ENCODE measurements at regions not wholly inside any gene's neighbourhood (a gene's known extent, or its start where the extent isn't known, plus 50 kb on each side); places are given as distances from the start of the nearest gene placed in this dataset.

GRCh38 chr6:9409126-9409525 lies 973.8 kb upstream of the SLC35B3 start:
- no peak for DNase-seq (ENCODE audit: low spot score)

GRCh38 chr6:9408402-9409117 lies 973.2 kb upstream of the SLC35B3 start:
- no peak for DNase-seq (ENCODE audit: low spot score)

DNA sequence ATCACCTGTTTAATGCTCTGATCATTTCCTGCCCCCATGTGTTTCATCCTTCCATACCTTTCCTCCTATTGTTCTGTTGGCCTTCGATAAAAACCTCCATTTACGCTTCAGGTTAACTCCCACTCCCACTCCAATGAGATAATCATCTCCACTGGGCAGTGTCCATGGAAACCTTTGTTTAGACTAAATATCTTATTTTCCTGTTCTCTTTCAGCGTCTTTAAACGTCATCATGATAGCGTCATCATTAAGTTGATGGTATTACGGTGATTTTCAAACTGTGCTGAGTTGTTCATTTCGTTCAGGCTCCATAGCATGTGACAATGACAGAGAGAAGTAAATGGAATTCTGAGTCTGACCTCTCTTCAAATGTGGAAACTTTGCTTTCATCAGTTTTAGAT lies 970.5 kb upstream of the SLC35B3 start:
- DNase-seq (ENCODE audit: low spot score) = no peak

- no peak for DNase-seq (ENCODE audit: low spot score)
These were observed 970.0 kb upstream of the SLC35B3 start for GRCh38 chr6:9405369-9405768.

DNA sequence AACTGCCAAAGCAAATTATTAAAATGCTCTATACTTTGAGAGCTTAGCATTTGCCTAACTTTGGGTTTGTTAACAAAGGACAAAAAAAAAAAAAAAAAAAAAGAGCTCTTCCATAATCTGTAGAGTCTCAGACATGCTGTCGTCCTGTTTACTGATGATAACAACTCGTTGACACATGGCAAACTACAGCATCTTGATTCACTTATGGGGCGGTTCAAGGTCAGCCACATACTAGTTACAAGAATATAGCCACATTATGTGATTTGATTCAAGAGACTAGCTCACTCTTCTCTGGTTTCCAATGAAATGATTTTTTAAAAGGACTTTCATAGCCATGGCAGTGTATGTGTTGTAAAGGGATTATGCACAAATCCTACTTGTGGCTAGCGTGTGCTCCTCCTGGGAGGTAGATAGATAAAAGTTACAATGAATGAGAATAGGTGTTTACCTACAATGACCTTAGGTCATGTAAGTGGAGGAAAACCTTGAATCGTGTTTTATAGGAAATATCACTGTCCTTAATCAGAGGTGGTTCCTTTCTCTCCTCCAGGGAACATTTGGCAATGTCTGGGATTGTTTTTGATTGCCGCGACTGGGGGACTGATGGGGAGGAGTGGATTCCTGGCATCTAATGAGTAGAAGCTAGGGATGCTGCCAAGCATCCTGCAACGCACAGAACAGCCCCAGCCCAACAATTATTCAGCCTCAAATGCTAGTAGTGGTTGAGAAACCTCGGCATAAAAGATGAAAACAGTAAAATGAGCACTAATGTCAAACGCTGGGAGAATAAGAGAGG lies 969.2 kb upstream of the SLC35B3 start:
- DNase-seq (ENCODE audit: low spot score) = no peak

DNA sequence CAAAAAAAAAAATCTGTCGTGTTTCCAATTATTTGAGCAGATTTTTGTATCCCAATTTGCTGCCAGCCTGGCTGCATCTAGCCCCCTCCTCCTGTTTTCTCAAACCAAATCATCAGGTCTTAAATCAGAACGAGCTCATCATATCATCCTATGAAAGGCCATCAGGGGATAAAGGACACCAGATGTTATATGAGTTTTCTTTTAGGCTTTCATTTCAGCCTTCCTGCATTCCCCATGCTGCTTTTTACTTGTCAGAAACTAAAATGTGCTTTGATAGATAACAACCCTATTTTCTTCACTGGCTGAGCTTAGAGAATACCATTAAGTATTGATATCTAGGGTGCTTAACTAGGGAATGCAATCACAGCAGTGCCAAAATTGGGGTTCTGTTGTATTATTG lies 968.4 kb upstream of the SLC35B3 start:
- DNase-seq (ENCODE audit: low spot score) = no peak

DNA sequence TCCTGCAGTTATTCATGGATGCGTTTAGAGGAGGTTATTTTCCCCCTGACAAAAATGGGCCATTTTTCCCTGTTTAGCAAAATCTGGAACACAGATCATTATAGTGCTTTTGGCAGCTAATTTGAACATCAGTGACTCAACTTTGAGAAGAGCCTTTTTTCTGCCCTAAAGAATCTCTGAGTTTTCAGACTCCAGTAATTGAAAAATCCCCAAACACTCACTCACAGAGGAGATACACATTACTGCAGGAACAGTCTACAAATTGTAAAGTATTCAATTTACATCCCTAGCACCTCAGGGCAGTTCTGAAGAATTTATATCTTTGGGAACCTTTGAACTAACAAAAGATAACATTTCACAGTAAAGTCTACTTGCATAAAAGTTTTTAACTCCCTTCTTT lies 966.6 kb upstream of the SLC35B3 start:
- no peak for DNase-seq (ENCODE audit: low spot score)

- no peak for DNase-seq (ENCODE audit: low spot score)
These were observed 964.6 kb upstream of the SLC35B3 start for GRCh38 chr6:9399916-9400315.

DNA sequence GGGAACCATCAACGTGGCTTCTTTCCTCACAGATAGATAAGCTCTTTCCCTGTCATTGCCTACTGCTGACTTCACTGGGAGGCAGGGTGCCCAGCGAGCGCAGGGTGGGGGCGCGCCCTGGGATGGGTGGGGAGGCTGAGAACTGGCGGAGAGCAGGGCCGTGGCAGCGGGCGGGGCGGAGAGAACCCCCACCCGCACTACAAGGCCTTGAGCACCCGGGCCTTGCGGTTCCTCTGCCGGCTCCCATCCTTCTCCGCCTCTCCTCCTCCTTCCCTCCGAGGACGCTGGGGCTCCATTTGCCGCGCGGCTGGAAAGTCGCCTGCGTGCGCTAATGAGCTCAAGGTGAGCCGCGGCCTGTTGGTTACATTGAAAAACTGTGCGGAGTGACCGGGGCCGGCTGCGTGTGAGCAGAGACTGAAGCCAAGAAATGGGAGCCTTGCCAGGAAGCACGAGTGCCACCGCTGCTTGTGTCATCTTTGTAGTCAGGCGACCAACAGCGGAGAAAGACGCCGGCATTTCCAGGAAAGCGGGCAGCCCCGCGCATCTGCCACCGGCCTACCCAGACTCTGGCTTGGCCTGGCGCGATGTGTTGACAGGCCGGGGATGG lies 963.5 kb upstream of the SLC35B3 start:
- DNase-seq (ENCODE audit: low spot score) = no peak

DNA sequence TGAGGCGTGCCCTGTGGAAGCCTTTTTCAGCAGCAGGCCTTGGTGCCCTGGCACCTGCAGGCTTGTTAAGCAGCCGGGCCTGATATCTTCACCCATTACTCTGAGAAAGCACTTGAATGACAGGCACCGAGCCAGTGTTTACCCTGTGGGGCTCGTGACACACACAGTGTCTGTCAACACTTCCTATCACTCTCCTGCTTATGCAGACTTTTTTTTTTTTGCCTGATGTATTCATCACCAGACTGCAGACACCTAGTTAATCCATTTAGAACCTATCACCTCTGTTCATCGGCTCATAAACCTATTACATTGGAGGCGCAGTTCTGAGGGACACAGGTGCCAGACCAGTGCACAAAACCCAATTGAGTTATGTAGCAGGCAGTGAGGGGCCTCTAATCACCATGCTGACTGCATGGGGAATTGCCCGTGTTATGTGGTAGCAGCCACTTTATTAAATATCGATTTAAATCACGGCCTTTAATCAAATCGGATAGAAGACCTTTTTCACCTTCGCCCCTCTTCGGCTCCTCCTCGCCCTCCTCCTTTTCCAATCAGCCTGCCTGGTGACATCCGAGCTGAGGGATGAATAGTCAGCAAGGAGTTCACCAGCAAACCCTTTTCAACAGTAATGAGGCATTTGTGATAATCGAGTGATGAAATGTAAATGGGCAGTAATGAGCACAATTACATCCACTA lies 962.9 kb upstream of the SLC35B3 start:
- no peak for DNase-seq (ENCODE audit: low spot score)

DNA sequence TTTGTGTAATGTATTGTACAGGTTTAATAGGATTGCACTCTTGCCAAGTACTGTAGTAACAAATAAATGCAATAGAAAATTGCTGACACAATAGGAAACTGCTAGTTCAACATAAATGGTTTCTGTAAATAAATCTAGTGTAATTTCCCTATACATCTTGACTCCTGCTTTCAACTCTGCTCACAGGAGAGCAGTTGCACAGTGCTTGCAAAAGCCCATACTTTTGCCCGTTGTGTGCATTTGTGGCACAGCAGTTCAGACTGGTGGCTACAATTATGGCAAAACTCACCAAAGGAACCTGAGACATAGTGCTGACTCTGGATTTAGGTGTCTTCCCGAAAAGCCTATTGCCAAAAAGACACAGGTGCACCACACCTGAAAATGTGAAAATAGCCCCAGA lies 953.3 kb upstream of the SLC35B3 start:
- no peak for DNase-seq (ENCODE audit: low spot score)

DNA sequence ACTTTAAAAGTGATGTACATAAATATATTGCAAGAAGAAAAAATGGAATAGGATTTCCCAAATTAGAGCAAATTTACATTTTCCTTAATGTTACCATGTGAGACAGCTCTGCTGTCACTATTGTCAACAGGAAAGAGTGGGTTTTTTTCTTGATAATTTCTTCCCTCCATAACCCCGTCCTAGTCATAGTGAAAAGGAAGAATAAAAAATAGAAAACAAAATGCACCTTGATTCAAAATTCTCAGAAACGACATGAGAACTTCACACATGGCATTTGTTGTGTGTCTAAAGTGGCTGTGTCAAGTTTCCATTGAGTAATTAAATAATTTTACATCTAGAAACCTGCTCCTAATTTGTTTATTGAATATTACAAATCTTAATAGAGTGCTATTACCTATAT lies 945.2 kb upstream of the SLC35B3 start:
- DNase-seq (ENCODE audit: low spot score) = no peak

DNA sequence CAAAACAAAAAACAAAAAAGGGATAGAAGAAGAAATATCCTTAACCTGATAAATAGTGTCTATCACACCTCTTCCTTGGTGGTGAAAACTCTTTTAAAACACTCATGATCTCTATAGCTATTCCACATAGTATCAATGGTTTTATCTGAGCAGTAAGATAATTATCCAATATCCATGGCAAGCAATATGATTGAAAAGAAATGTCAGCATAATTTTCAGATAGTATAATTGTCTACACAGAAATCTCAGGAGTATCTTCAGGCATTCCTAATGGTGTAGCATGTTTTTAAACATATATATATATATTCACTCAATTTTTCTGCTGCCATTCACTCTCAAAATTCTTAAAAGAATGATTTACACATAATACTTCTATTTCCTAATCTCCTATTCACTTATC lies 938.0 kb upstream of the SLC35B3 start:
- DNase-seq (ENCODE audit: low spot score) = no peak

- no peak for DNase-seq (ENCODE audit: low spot score)
These were observed 935.1 kb upstream of the SLC35B3 start for GRCh38 chr6:9370480-9370879.

DNA sequence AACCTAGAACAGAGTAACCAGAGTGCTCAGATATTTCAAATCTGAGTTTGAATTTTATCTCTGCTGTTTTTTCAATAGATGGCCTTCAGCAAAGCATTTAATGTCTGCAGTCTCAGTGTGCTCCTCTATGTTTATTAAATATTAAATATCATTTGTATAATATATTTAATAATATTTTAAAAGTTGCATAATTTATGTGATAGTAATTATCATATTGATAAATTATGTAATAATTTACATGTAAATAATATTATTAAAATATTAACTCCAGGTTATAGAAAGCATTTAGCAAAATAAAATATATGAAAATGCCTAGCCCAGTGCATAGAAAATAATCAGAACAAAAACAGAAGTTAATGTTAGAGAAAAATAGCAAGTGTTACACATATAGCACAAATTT lies 930.0 kb upstream of the SLC35B3 start:
- no peak for DNase-seq (ENCODE audit: low spot score)

GRCh38 chr6:9361749-9362148 lies 926.4 kb upstream of the SLC35B3 start:
- no peak for DNase-seq (ENCODE audit: low spot score)

DNA sequence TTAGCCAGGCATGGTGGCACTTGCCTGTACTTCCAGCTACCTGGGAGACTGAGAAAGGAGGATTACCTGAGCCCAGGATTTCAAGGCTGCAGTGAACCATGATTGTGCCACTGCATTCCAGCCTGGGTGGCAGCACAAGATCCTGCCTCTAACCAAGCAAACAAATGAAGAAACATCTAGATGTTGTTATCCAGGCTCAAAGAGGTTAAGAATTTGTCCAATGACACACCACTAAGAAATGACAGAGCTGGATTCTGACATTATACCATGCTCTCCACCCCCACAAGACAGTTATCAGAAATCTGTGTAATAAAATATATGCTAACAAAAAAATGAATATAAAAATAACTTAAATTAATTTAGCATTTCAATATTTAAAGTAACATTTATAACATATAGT lies 925.5 kb upstream of the SLC35B3 start:
- DNase-seq (ENCODE audit: low spot score) = no peak

- DNase-seq (ENCODE audit: low spot score) = no peak
These were observed 912.3 kb upstream of the SLC35B3 start for GRCh38 chr6:9347608-9348007.

GRCh38 chr6:9346923-9347322 lies 911.6 kb upstream of the SLC35B3 start:
- DNase-seq (ENCODE audit: low spot score) = no peak

DNA sequence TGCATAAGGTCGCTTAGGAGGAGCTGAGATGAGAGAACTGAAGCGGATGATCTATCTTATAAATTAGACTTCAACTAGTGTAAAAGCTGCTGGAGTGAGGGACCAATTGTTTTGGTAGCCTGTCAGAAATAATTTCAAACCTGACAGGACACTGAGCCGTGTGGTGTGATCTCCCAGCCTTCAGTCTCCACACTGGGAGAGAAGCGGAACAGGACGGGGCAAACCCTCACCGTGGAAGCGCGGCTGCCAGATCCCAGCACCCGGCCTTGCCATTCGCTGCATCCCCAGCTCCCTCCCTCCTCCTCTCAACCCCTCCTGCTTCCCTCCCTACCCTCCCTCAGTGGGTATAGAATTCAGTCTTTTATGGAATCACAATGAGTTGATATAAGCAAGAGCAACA lies 900.1 kb upstream of the SLC35B3 start:
- no peak for DNase-seq (ENCODE audit: low spot score)

GRCh38 chr6:9334979-9335378 lies 899.6 kb upstream of the SLC35B3 start:
- no peak for DNase-seq (ENCODE audit: low spot score)

DNA sequence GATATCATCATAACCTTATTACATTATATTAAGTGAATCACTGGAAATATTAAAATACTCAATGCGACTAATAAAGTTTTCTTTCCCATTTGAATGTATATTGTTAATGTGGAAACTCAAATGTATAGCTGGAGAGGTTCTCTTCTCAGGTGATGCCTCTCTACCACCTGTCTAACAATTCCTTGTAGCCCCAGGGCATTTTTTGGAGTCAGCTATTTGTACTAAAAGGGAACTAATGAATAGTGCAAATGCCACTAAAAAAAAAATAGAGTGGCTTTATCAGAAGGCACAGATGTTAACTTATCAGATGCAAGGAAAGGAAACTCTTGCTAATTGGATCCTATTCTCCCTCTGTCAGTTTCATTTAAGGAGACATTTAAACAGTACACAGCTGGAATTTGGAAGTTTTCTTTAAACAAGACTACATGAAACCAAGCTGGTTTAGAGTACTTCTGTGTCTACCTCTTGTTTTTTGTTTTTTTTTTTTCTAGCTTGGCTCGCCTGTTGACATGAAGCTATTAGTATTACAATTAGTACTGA lies 897.0 kb upstream of the SLC35B3 start:
- no peak for DNase-seq (ENCODE audit: low spot score)
